CD8-positive, alpha-beta memory T cell (primary cell): ENCODE measurements at regions not wholly inside any gene's neighbourhood (a gene's known extent, or its start where the extent isn't known, plus 50 kb on each side); places are given as distances from the start of the nearest gene placed in this dataset.
A peak's percentile ranks its signal among the peaks of the same experiment; 100 is the strongest.

ENCODE experiments used
- CTCF ChIA-PET: fragments of 350-600 bp; sonication (Branson Sonifier 250); formaldehyde crosslinking; loops from one replicate; lab custom pipeline; 2021; ENCODE audit warnings: antibody characterized with exemption; lab: Charles Lee
- POLR2A ChIA-PET: fragments of 350-600 bp; sonication (Branson Sonifier 250); formaldehyde crosslinking; loops from one replicate; lab custom pipeline; 2021; ENCODE audit warnings: antibody characterized with exemption; lab: Charles Lee
- DNase-seq, 5 donors: peaks; one replicate each; pipeline versions ENCODE4 v3.0.0 to v3.0.0-alpha.2; 2020 to 2022; ENCODE audit warnings: mixed read lengths in 1 of 5
- H3K27ac ChIP-seq: one replicate; pipeline ENCODE4 v1.7.0; 2013; ENCODE audit warnings: low read depth, mild to moderate bottlenecking, low read length, moderate library complexity
- H3K27me3 ChIP-seq: 2 replicates; pipeline ENCODE4 v1.7.0; 2013; ENCODE audit warnings: low read length, mild to moderate bottlenecking; ENCODE audit not compliant: insufficient read depth, poor library complexity, severe bottlenecking
- H3K36me3 ChIP-seq: 2 replicates; pipeline ENCODE4 v1.7.0; 2013; ENCODE audit warnings: mild to moderate bottlenecking, low read length, moderate library complexity; ENCODE audit not compliant: insufficient read depth
- H3K4me1 ChIP-seq: 2 replicates; pipeline ENCODE4 v1.7.0; 2013; ENCODE audit warnings: mild to moderate bottlenecking, low read length, moderate library complexity; ENCODE audit not compliant: insufficient read depth
- H3K4me3 ChIP-seq: 2 replicates; pipeline ENCODE4 v1.7.0; 2013; ENCODE audit warnings: mild to moderate bottlenecking, low read length
- H3K9me3 ChIP-seq: 2 replicates; pipeline ENCODE4 v1.7.0; 2013; ENCODE audit warnings: mild to moderate bottlenecking, low read length
- H3K27ac Mint-ChIP-seq, 8 donors: one replicate each; pipeline ENCODE4 v1.8.0; 2020 to 2021; ENCODE audit warnings: mixed read lengths in 8 of 8, mild to moderate bottlenecking in 6 of 8, inconsistent platforms in 3 of 8, moderate library complexity in 3 of 8
- H3K27me3 Mint-ChIP-seq, 2 donors: one replicate each; pipeline ENCODE4 v1.8.0; 2020 to 2021; ENCODE audit warnings: mixed read lengths in 2 of 2, mild to moderate bottlenecking in 1 of 2, moderate library complexity in 1 of 2
- H3K36me3 Mint-ChIP-seq, 3 donors: one replicate each; pipeline ENCODE4 v1.8.0; 2020 to 2021; ENCODE audit warnings: mixed read lengths in 3 of 3, inconsistent platforms in 1 of 3, mild to moderate bottlenecking in 1 of 3
- H3K4me1 Mint-ChIP-seq, 3 donors: one replicate each; pipeline ENCODE4 v1.8.0; 2020 to 2021; ENCODE audit warnings: mixed read lengths in 3 of 3, inconsistent platforms in 1 of 3, mild to moderate bottlenecking in 1 of 3
- H3K4me3 Mint-ChIP-seq, 7 donors: one replicate each; pipeline ENCODE4 v1.8.0; 2020 to 2021; ENCODE audit warnings: mixed read lengths in 7 of 7, mild to moderate bottlenecking in 6 of 7, moderate library complexity in 4 of 7, inconsistent platforms in 2 of 7
- H3K9me3 Mint-ChIP-seq, 5 donors: one replicate each; pipeline ENCODE4 v1.8.0; 2020 to 2022; ENCODE audit warnings: mixed read lengths in 5 of 5, mild to moderate bottlenecking in 3 of 5, moderate library complexity in 2 of 5, inconsistent platforms in 1 of 5

- Histone ChIP-seq H3K4me3 (no peak overlapping the region), H3K4me1 (no peaks in the 10 kb centered on the region), H3K27ac (no peak overlapping the region), H3K27me3 (no peaks in the 10 kb centered on the region), H3K36me3 (no peaks in the 10 kb centered on the region), H3K9me3 (no peaks in the 10 kb centered on the region)
- peaks cover 28 to 69% of the 10 kb centered on the region in 2 donors for H3K27me3 Mint-ChIP-seq
- peak overlapping the region in 1 of 8 donors; percentile 33 for H3K27ac Mint-ChIP-seq
- peaks cover 0 to 5% (median 3%) of the 10 kb centered on the region in 5 donors for H3K9me3 Mint-ChIP-seq
- H3K4me3 Mint-ChIP-seq, result peak overlapping the region in 1 of 7 donors; percentile 32
- DNase-seq, result no peak
- H3K36me3 Mint-ChIP-seq, result no peaks in the 10 kb centered on the region
- H3K4me1 Mint-ChIP-seq, result peaks cover 0 to 4% (median 3%) of the 10 kb centered on the region in 3 donors
- ChIA-PET CTCF (no interaction called here), POLR2A (no interaction called here)
Observed at GRCh38 chr21:38985568-38986378, 180.0 kb downstream of the ETS2 start.

- no peaks in the 10 kb centered on the region for H3K27me3 ChIP-seq
- no peak overlapping the region for H3K4me3 Mint-ChIP-seq
- no peaks in the 10 kb centered on the region for H3K4me1 ChIP-seq
- H3K9me3 ChIP-seq, result no peaks in the 10 kb centered on the region
- ChIA-PET CTCF (no interaction called here), POLR2A (no interaction called here)
- H3K36me3 Mint-ChIP-seq, result no peaks in the 10 kb centered on the region
- H3K27me3 Mint-ChIP-seq, result peaks cover 28 to 70% of the 10 kb centered on the region in 2 donors
- H3K27ac Mint-ChIP-seq, result no peak overlapping the region
- no peaks in the 10 kb centered on the region for H3K36me3 ChIP-seq
- peaks cover 0 to 4% (median 3%) of the 10 kb centered on the region in 3 donors for H3K4me1 Mint-ChIP-seq
- no peak overlapping the region for H3K4me3 ChIP-seq
- H3K9me3 Mint-ChIP-seq, result peaks cover 0 to 5% (median 3%) of the 10 kb centered on the region in 5 donors
- H3K27ac ChIP-seq, result no peak overlapping the region
- DNase-seq, result no peak
Observed at GRCh38 chr21:38984982-38985567, 179.3 kb downstream of the ETS2 start.

- Mint-ChIP-seq H3K4me1 (peaks cover 0 to 4% (median 3%) of the 10 kb centered on the region in 3 donors), H3K27me3 (peaks cover 28 to 72% of the 10 kb centered on the region in 2 donors), H3K27ac (no peak overlapping the region), H3K36me3 (no peaks in the 10 kb centered on the region), H3K9me3 (peaks cover 0 to 5% (median 3%) of the 10 kb centered on the region in 5 donors), H3K4me3 (no peak overlapping the region)
- H3K4me3 ChIP-seq, result no peak overlapping the region
- no peaks in the 10 kb centered on the region for H3K4me1 ChIP-seq
- H3K36me3 ChIP-seq, result no peaks in the 10 kb centered on the region
- no peak for DNase-seq
- H3K27ac ChIP-seq, result no peak overlapping the region
- ChIA-PET CTCF (no interaction called here), POLR2A (no interaction called here)
- no peaks in the 10 kb centered on the region for H3K9me3 ChIP-seq
- H3K27me3 ChIP-seq, result no peaks in the 10 kb centered on the region
Observed at GRCh38 chr21:38984568-38984967, 178.8 kb downstream of the ETS2 start.

- DNase-seq, result no peak
- H3K4me1 ChIP-seq, result no peaks in the 10 kb centered on the region
- no peak overlapping the region for H3K4me3 ChIP-seq
- no peaks in the 10 kb centered on the region for H3K27me3 ChIP-seq
- no peak overlapping the region for H3K27ac ChIP-seq
- H3K9me3 ChIP-seq, result no peaks in the 10 kb centered on the region
- peaks cover 25 to 67% of the 10 kb centered on the region in 2 donors for H3K27me3 Mint-ChIP-seq
- peaks cover 0 to 5% (median 3%) of the 10 kb centered on the region in 5 donors for H3K9me3 Mint-ChIP-seq
- H3K4me3 Mint-ChIP-seq, result no peak overlapping the region
- no peaks in the 10 kb centered on the region for H3K36me3 ChIP-seq
- H3K27ac Mint-ChIP-seq, result no peak overlapping the region
- ChIA-PET POLR2A (no interaction called here), CTCF (no interaction called here)
- H3K4me1 Mint-ChIP-seq, result peaks cover 0 to 4% (median 3%) of the 10 kb centered on the region in 3 donors
- no peaks in the 10 kb centered on the region for H3K36me3 Mint-ChIP-seq
Observed at GRCh38 chr21:38983560-38983959, 177.8 kb downstream of the ETS2 start.

- CTCF ChIA-PET, result no interaction called here
- H3K27me3 ChIP-seq, result no peaks in the 10 kb centered on the region
Observed at GRCh38 chr21:38982804-38983203, 177.1 kb downstream of the ETS2 start.

GRCh38 chr21:38982096-38982495 is 176.4 kb downstream of the ETS2 start:
- Histone ChIP-seq H3K27me3 (no peaks in the 10 kb centered on the region), H3K27ac (no peak overlapping the region), H3K36me3 (no peaks in the 10 kb centered on the region), H3K4me3 (no peak overlapping the region), H3K4me1 (no peaks in the 10 kb centered on the region), H3K9me3 (no peaks in the 10 kb centered on the region)
- peaks cover 0 to 4% (median 3%) of the 10 kb centered on the region in 3 donors for H3K4me1 Mint-ChIP-seq
- POLR2A ChIA-PET, result no interaction called here
- no peak overlapping the region for H3K4me3 Mint-ChIP-seq
- no peak overlapping the region for H3K27ac Mint-ChIP-seq
- CTCF ChIA-PET, result no interaction called here
- peaks cover 16 to 62% of the 10 kb centered on the region in 2 donors for H3K27me3 Mint-ChIP-seq
- peaks cover 0 to 5% (median 3%) of the 10 kb centered on the region in 5 donors for H3K9me3 Mint-ChIP-seq
- H3K36me3 Mint-ChIP-seq, result no peaks in the 10 kb centered on the region
- DNase-seq, result no peak

More at GRCh38 chr21:38982804-38983203, 177.1 kb downstream of the ETS2 start:
- peaks cover 0 to 4% (median 3%) of the 10 kb centered on the region in 3 donors for H3K4me1 Mint-ChIP-seq
- DNase-seq, result no peak
- peaks cover 20 to 63% of the 10 kb centered on the region in 2 donors for H3K27me3 Mint-ChIP-seq
- no peaks in the 10 kb centered on the region for H3K36me3 ChIP-seq
- POLR2A ChIA-PET, result no interaction called here
- no peaks in the 10 kb centered on the region for H3K36me3 Mint-ChIP-seq
- H3K4me1 ChIP-seq, result no peaks in the 10 kb centered on the region
- H3K4me3 ChIP-seq, result no peak overlapping the region
- no peak overlapping the region for H3K27ac ChIP-seq
- H3K9me3 Mint-ChIP-seq, result peaks cover 0 to 5% (median 3%) of the 10 kb centered on the region in 5 donors
- H3K9me3 ChIP-seq, result no peaks in the 10 kb centered on the region
- H3K4me3 Mint-ChIP-seq, result no peak overlapping the region
- H3K27ac Mint-ChIP-seq, result no peak overlapping the region

- peaks cover 0 to 4% (median 3%) of the 10 kb centered on the region in 3 donors for H3K4me1 Mint-ChIP-seq
- Histone ChIP-seq H3K9me3 (no peaks in the 10 kb centered on the region), H3K4me3 (no peak overlapping the region), H3K27me3 (no peaks in the 10 kb centered on the region), H3K36me3 (no peaks in the 10 kb centered on the region), H3K4me1 (no peaks in the 10 kb centered on the region), H3K27ac (no peak overlapping the region)
- peaks cover 10 to 63% of the 10 kb centered on the region in 2 donors for H3K27me3 Mint-ChIP-seq
- H3K9me3 Mint-ChIP-seq, result peaks cover 0 to 5% (median 3%) of the 10 kb centered on the region in 5 donors
- no peak for DNase-seq
- ChIA-PET POLR2A (no interaction called here), CTCF (no interaction called here)
- no peak overlapping the region for H3K4me3 Mint-ChIP-seq
- no peak overlapping the region for H3K27ac Mint-ChIP-seq
- H3K36me3 Mint-ChIP-seq, result no peaks in the 10 kb centered on the region
Observed at GRCh38 chr21:38980416-38981313, 174.9 kb downstream of the ETS2 start.
